Cardiac fibroblast (primary cell): ENCODE measurements at regions not wholly inside any gene's neighbourhood (a gene's known extent, or its start where the extent isn't known, plus 50 kb on each side); places are given as distances from the start of the nearest gene placed in this dataset.
A peak's percentile ranks its signal among the peaks of the same experiment; 100 is the strongest.

Experiments
- DNase-seq, 2 donors: peaks; one replicate each; pipeline versions ENCODE4 v3.0.0 to v3.0.0-alpha.2; 2010; ENCODE audit warnings: low read depth in 2 of 2
- H3K4me3 ChIP-seq, 2 donors: replicated peaks in 1 of 2; 1 replicate in 1 of 2; 2 replicates in 1 of 2; pipeline ENCODE4 v1.5.1; 2011; ENCODE audit warnings: low read depth in 2 of 2, low read length in 2 of 2, mild to moderate bottlenecking in 2 of 2, moderate library complexity in 1 of 2
- CTCF ChIP-seq: IDR thresholded peaks from one replicate; pipeline ENCODE4 v1.5.1; 2011; ENCODE audit warnings: low read depth, mild to moderate bottlenecking, low read length, inconsistent platforms

- no peak for TF ChIP-seq CTCF
- no peak for DNase-seq
- no peak overlapping the region for H3K4me3 ChIP-seq
Observed at GRCh38 chr10:29107866-29108498, 180.9 kb upstream of the LYZL1 start.

GRCh38 chr10:29109707-29110571 lies 178.9 kb upstream of the LYZL1 start:
- TF ChIP-seq CTCF = no peak
- no peak overlapping the region for H3K4me3 ChIP-seq
- no peak for DNase-seq

GRCh38 chr10:29112827-29113615 lies 175.8 kb upstream of the LYZL1 start:
- TF ChIP-seq CTCF = no peak
- H3K4me3 ChIP-seq = no peak overlapping the region
- peak in 1 of 2 donors; percentile 24 for DNase-seq

- no peak overlapping the region for H3K4me3 ChIP-seq
- no peak for TF ChIP-seq CTCF
- no peak for DNase-seq
Observed at GRCh38 chr10:29113616-29113945, 175.3 kb upstream of the LYZL1 start.

- DNase-seq = no peak
- no peak for TF ChIP-seq CTCF
- no peak overlapping the region for H3K4me3 ChIP-seq
Observed at GRCh38 chr10:29114141-29114540, 174.7 kb upstream of the LYZL1 start.

- H3K4me3 ChIP-seq = no peak overlapping the region
- DNase-seq = no peak
- no peak for TF ChIP-seq CTCF
Observed at GRCh38 chr10:29117781-29118180, 171.1 kb upstream of the LYZL1 start.
